Upper lobe of right lung (tissue), 1 donor: ENCODE measurements at regions not wholly inside any gene's neighbourhood (a gene's known extent, or its start where the extent isn't known, plus 50 kb on each side); places are given as distances from the start of the nearest gene placed in this dataset.

ENCODE experiments used
- ATAC-seq: fragments of 200-7000 bp; cut with Tn5 transposase; one replicate; pipeline ENCODE4 v1.9.1; 2020; ENCODE audit warnings: mild to moderate bottlenecking, moderate library complexity
- DNase-seq: peaks from one replicate; pipeline ENCODE4 v3.0.0-alpha.2; 2020
- H3K27ac ChIP-seq: fragments of 200-600 bp; one replicate; pipeline ENCODE4 v1.8.0; 2022
- H3K27me3 ChIP-seq: fragments of 200-600 bp; one replicate; pipeline ENCODE4 v1.8.0; 2022; ENCODE audit warnings: mild to moderate bottlenecking
- H3K36me3 ChIP-seq: fragments of 200-600 bp; one replicate; pipeline ENCODE4 v1.8.0; 2022
- H3K4me1 ChIP-seq: fragments of 200-600 bp; one replicate; pipeline ENCODE4 v1.8.0; 2022
- H3K4me3 ChIP-seq: fragments of 200-600 bp; one replicate; pipeline ENCODE4 v1.8.0; 2022; ENCODE audit warnings: mild to moderate bottlenecking
- H3K9me3 ChIP-seq: fragments of 200-600 bp; one replicate; pipeline ENCODE4 v1.8.0; 2022
- CTCF ChIP-seq: fragments of 200-600 bp; IDR thresholded peaks from one replicate; pipeline ENCODE4 v1.8.0; 2022; ENCODE audit warnings: antibody characterized with exemption
- intact Hi-C: fragments of 100-400 bp; cut with DNase I; formaldehyde crosslinking; loops from one replicate; pipeline ENCODE4 v1.11.0; 2022
- donor health status: DM: no; HTN: yes; CAD: no; lungs with severe emphysema.

GRCh38 chr9:87113874-87114273, 166.6 kb upstream of the GAS1 start:
- Histone ChIP-seq H3K27ac (no peak overlapping the region), H3K9me3 (no peaks in the 10 kb centered on the region), H3K4me3 (no peak overlapping the region), H3K36me3 (no peaks in the 10 kb centered on the region), H3K4me1 (peaks cover 5% of the 10 kb centered on the region), H3K27me3 (peaks cover 5% of the 10 kb centered on the region)
- ATAC-seq = no peak
- intact Hi-C loops = no loop called here
- DNase-seq = no peak
- no peak for TF ChIP-seq CTCF

GRCh38 chr9:87115785-87116184, 168.5 kb upstream of the GAS1 start:
- H3K27me3 ChIP-seq = peaks cover 5% of the 10 kb centered on the region
- DNase-seq (no peak), ATAC-seq (no peak)
- no peak overlapping the region for H3K27ac ChIP-seq
- no peak overlapping the region for H3K4me3 ChIP-seq
- H3K9me3 ChIP-seq = no peaks in the 10 kb centered on the region
- intact Hi-C loops = no loop called here
- H3K4me1 ChIP-seq = peaks cover 15% of the 10 kb centered on the region
- no peaks in the 10 kb centered on the region for H3K36me3 ChIP-seq
- no peak for TF ChIP-seq CTCF

GRCh38 chr9:87116492-87116891, 169.2 kb upstream of the GAS1 start:
- Histone ChIP-seq H3K27ac (no peak overlapping the region), H3K4me1 (peaks cover 15% of the 10 kb centered on the region), H3K27me3 (peaks cover 5% of the 10 kb centered on the region), H3K9me3 (no peaks in the 10 kb centered on the region), H3K36me3 (no peaks in the 10 kb centered on the region), H3K4me3 (no peak overlapping the region)
- TF ChIP-seq CTCF = no peak
- DNase-seq (no peak), ATAC-seq (no peak)
- intact Hi-C loops = no loop called here

GRCh38 chr9:87118594-87118993, 171.3 kb upstream of the GAS1 start:
- Histone ChIP-seq H3K36me3 (no peaks in the 10 kb centered on the region), H3K4me3 (no peak overlapping the region), H3K27me3 (no peaks in the 10 kb centered on the region), H3K9me3 (no peaks in the 10 kb centered on the region), H3K27ac (no peak overlapping the region), H3K4me1 (peaks cover 15% of the 10 kb centered on the region)
- intact Hi-C loops = no loop called here
- no peak for TF ChIP-seq CTCF
- no peak for ATAC-seq
- DNase-seq = no peak

- no peak for TF ChIP-seq CTCF
- H3K4me1 ChIP-seq = peaks cover 15% of the 10 kb centered on the region
- H3K27ac ChIP-seq = no peak overlapping the region
- H3K4me3 ChIP-seq = no peak overlapping the region
- H3K36me3 ChIP-seq = no peaks in the 10 kb centered on the region
- no peaks in the 10 kb centered on the region for H3K9me3 ChIP-seq
- intact Hi-C loops = no loop called here
- ATAC-seq = peak; percentile 81
- H3K27me3 ChIP-seq = no peaks in the 10 kb centered on the region
- DNase-seq = no peak
Observed at GRCh38 chr9:87119328-87119881, 172.1 kb upstream of the GAS1 start.

- Histone ChIP-seq H3K27me3 (no peaks in the 10 kb centered on the region), H3K4me1 (peaks cover 12% of the 10 kb centered on the region), H3K9me3 (no peaks in the 10 kb centered on the region), H3K4me3 (no peak overlapping the region), H3K27ac (no peak overlapping the region), H3K36me3 (no peaks in the 10 kb centered on the region)
- intact Hi-C loops = no loop called here
- DNase-seq (no peak), ATAC-seq (no peak)
- TF ChIP-seq CTCF = no peak
Observed at GRCh38 chr9:87120610-87121009, 173.3 kb upstream of the GAS1 start.
